ENCODE measurements at regions not wholly inside any gene's neighbourhood (a gene's known extent, or its start where the extent isn't known, plus 50 kb on each side); places are given as distances from the start of the nearest gene placed in this dataset.

- no peak overlapping the region for H3K27ac Mint-ChIP-seq (ENCODE audit: unreplicated experiment)
- H3K36me3 Mint-ChIP-seq (ENCODE audit: low read depth, unreplicated experiment), result no peaks in the 10 kb centered on the region
- H3K9me3 Mint-ChIP-seq (ENCODE audit: unreplicated experiment), result no peaks in the 10 kb centered on the region
- H3K4me3 Mint-ChIP-seq (ENCODE audit: unreplicated experiment), result no peak overlapping the region
- no peaks in the 10 kb centered on the region for H3K27me3 Mint-ChIP-seq (ENCODE audit: unreplicated experiment)
- H3K4me1 Mint-ChIP-seq (ENCODE audit: unreplicated experiment), result peaks cover 15% of the 10 kb centered on the region
- no peak for DNase-seq (ENCODE audit: low spot score)
- no peak for TF ChIP-seq CTCF (IDR thresholded peaks at IDR 0.05; ENCODE audit: unreplicated experiment)
Measured at GRCh38 chr3:107208796-107209195, 168.4 kb upstream of the CCDC54 start.

DNA sequence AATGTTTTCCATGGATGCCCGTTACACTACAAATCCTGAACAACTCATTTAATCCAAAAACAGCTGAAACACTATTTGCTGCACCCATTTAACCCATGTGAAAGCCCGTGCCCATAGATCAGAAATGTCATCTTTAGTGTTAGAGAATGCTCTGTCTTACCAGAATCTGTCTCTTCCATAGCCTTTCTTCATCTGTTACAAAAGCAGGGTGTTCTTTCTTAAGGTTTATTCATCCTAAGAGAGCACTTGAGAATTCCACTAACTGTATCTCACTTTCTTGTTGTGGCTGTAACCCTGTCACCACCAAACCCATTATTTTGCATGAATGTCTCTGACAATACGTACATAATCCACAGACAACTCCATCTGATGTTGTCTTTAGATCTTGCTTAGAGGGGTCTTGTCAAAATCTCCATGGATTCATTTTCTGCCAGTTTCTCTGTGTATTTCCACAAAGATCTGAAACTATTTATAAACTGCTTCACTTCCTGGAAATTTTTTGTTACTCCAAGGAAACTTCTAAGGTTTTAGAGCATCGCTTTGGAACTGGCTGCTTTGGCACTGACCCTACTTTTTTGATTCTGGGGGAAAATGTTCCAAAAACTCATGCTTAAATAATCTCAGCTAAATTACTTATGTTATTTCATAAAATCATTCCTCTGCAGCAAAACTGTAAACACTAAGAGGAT lies 167.8 kb upstream of the CCDC54 start:
- Mint-ChIP-seq H3K27ac (ENCODE audit: unreplicated experiment) (no peak overlapping the region), H3K27me3 (ENCODE audit: unreplicated experiment) (no peaks in the 10 kb centered on the region), H3K36me3 (ENCODE audit: low read depth, unreplicated experiment) (no peaks in the 10 kb centered on the region), H3K9me3 (ENCODE audit: unreplicated experiment) (no peaks in the 10 kb centered on the region), H3K4me3 (ENCODE audit: unreplicated experiment) (no peak overlapping the region), H3K4me1 (ENCODE audit: unreplicated experiment) (peaks cover 15% of the 10 kb centered on the region)
- TF ChIP-seq CTCF (IDR thresholded peaks at IDR 0.05; ENCODE audit: unreplicated experiment), result no peak
- DNase-seq (ENCODE audit: low spot score), result no peak

DNA sequence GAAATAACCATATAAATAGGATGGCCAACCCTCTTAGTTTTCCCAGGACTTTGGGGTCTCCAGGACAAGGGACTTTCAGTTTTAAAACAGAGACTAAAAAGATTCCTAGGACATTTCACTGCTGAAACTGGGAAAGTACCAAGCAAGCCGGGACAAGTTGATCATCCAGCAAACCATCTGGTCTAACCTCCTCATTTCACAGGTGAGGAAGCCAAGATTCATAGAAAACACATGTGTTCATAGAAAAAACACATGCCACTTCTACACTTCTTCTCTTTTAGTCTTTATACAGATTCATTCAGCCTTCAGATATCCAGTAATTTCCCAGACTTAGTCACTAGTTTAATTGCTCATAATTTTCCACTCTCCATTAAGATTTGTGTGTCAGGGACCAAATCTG lies 165.6 kb upstream of the CCDC54 start:
- Mint-ChIP-seq H3K36me3 (ENCODE audit: low read depth, unreplicated experiment) (no peaks in the 10 kb centered on the region), H3K4me3 (ENCODE audit: unreplicated experiment) (no peak overlapping the region), H3K9me3 (ENCODE audit: unreplicated experiment) (no peaks in the 10 kb centered on the region), H3K27ac (ENCODE audit: unreplicated experiment) (no peak overlapping the region), H3K27me3 (ENCODE audit: unreplicated experiment) (no peaks in the 10 kb centered on the region), H3K4me1 (ENCODE audit: unreplicated experiment) (peaks cover 15% of the 10 kb centered on the region)
- DNase-seq (ENCODE audit: low spot score), result no peak
- no peak for TF ChIP-seq CTCF (IDR thresholded peaks at IDR 0.05; ENCODE audit: unreplicated experiment)

DNA sequence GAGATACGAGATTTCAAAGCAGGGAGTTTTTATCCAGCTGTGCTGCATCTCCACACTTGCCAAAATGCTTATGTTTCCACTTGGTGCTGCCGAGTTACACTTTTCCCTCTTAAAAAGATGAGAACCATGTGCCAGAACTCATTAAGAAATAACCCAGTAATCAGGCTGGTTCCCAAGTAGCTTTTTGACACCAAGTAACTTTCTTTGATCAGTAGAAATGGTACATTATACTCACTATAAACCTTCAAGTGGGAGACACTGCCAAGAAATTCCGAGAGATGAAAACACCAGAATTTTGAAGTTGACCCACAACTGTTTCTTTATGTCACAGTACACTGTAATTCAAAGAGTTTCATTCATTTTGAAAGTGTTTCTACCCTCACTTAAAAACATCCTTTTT lies 164.6 kb upstream of the CCDC54 start:
- Mint-ChIP-seq H3K4me3 (ENCODE audit: unreplicated experiment) (no peak overlapping the region), H3K9me3 (ENCODE audit: unreplicated experiment) (no peaks in the 10 kb centered on the region), H3K27ac (ENCODE audit: unreplicated experiment) (no peak overlapping the region), H3K36me3 (ENCODE audit: low read depth, unreplicated experiment) (no peaks in the 10 kb centered on the region), H3K27me3 (ENCODE audit: unreplicated experiment) (no peaks in the 10 kb centered on the region), H3K4me1 (ENCODE audit: unreplicated experiment) (peaks cover 10% of the 10 kb centered on the region)
- no peak for DNase-seq (ENCODE audit: low spot score)
- TF ChIP-seq CTCF (IDR thresholded peaks at IDR 0.05; ENCODE audit: unreplicated experiment), result no peak

DNA sequence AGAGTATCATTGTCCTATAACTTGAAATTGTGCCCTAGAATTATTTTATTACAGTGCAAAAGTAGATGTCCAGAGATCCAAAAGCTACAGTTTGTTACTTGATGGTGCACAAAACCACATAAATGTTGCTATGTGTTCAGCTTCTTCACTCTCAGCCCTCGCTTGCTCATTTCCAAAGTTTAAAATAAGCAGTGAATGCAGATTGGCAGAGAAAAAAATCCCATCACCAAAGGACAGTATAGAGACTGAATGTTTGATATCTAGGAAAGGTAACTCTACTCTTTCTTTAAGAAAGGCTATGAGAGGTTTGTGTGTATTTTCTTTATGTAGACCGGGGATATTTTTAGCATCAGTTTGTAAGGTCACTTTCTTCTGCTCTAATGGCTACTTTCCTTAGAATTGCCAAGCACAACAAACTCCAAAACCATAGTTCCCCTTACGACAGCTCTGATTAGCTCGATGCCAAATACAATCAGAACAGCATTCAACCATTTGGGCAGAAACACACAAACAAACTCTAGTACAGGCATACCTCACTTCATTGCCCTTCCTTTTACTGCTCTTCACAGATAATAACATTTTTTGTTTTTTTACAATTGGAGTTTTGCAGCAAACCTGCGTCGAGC lies 164.1 kb upstream of the CCDC54 start:
- no peaks in the 10 kb centered on the region for H3K36me3 Mint-ChIP-seq (ENCODE audit: low read depth, unreplicated experiment)
- H3K4me1 Mint-ChIP-seq (ENCODE audit: unreplicated experiment), result peaks cover 5% of the 10 kb centered on the region
- H3K27me3 Mint-ChIP-seq (ENCODE audit: unreplicated experiment), result no peaks in the 10 kb centered on the region
- DNase-seq (ENCODE audit: low spot score), result no peak
- TF ChIP-seq CTCF (IDR thresholded peaks at IDR 0.05; ENCODE audit: unreplicated experiment), result no peak
- H3K27ac Mint-ChIP-seq (ENCODE audit: unreplicated experiment), result no peak overlapping the region
- no peaks in the 10 kb centered on the region for H3K9me3 Mint-ChIP-seq (ENCODE audit: unreplicated experiment)
- no peak overlapping the region for H3K4me3 Mint-ChIP-seq (ENCODE audit: unreplicated experiment)

Measured in endothelial cell (in vitro differentiated cells).